Activated CD4-positive, alpha-beta T cell treated with anti-CD3 and anti-CD28 coated beads, Interleukin-2, Interleukin-4, amounts not matched to agents 100 ng/mL and 50 ng/mL, durations not matched to agents 16 hours and 8 hours (primary cell): ENCODE measurements at regions not wholly inside any gene's neighbourhood (a gene's known extent, or its start where the extent isn't known, plus 50 kb on each side); places are given as distances from the start of the nearest gene placed in this dataset.

Experiments used
- DNase-seq: peaks from one replicate; pipeline ENCODE4 v3.0.0-alpha.2; 2020; ENCODE audit warnings: low spot score

DNA sequence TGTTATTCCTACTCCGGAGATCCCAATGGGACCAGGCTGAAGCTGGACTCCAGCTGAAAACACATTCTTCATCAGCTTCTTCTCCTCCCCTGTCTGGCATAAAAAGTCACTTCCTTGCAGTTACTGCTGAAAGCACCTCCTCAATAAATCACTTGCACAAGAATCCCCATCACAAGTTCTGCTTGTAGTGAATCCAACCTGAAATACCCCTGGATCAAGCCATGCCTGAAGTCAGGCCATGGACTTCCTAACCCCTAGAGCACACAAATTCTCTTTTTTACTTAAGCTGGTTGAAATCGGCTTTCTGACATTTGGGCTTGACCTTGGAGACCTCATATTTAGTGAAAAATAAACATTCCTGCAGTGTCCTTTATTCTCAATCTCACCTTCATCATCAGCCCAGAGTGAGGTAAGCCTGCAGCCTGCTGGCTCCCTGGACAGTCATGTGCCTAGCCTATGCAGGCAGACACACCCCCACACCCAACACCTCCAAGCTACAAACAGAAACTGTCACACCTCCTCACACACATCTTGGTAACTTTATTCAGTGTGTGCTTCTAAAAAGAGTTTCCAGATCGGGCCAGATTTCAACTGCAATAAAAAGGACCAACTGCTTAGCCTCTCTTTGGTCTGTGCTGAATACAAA, 51.5 kb upstream of the PTPRT start:
- DNase-seq, result no peak
